SK-N-SH treated with all-trans-retinoic acid at 6 μM for 48 hours (cell line): ENCODE measurements at regions not wholly inside any gene's neighbourhood (a gene's known extent, or its start where the extent isn't known, plus 50 kb on each side); places are given as distances from the start of the nearest gene placed in this dataset.
A peak's percentile ranks its signal among the peaks of the same experiment; 100 is the strongest.

Experiments
- ATAC-seq: fragments of 200-7000 bp; cut with Tn5 transposase; 3 replicates; pipeline ENCODE4 v1.9.1; 2020; ENCODE audit warnings: mild to moderate bottlenecking, moderate library complexity
- ARNTL ChIP-seq: fragments of 450-650 bp; formaldehyde crosslinking; IDR thresholded peaks from 2 replicates; pipeline ENCODE4 v1.5.0; 2020; ENCODE audit warnings: low read depth, mild to moderate bottlenecking, moderate library complexity, borderline replicate concordance
- BACH2 ChIP-seq: fragments of 250-450 bp; sonication (Bioruptor Pico); IDR thresholded peaks from 2 replicates; pipeline ENCODE4 v1.9.0; 2021; ENCODE audit warnings: mild to moderate bottlenecking, borderline replicate concordance
- CSDC2 ChIP-seq: fragments of 250-450 bp; sonication (Bioruptor Pico); IDR thresholded peaks from 2 replicates; pipeline ENCODE4 v1.5.0; 2020; ENCODE audit warnings: mild to moderate bottlenecking, moderate library complexity
- ESRRG ChIP-seq: fragments of 250-450 bp; sonication (Bioruptor Pico); IDR thresholded peaks from 2 replicates; pipeline ENCODE4 v1.6.1; 2021; ENCODE audit warnings: mild to moderate bottlenecking
- GLIS3 ChIP-seq: fragments of 250-450 bp; sonication (Bioruptor Pico); IDR thresholded peaks from 2 replicates; pipeline ENCODE4 v1.5.0; 2020; ENCODE audit warnings: mild to moderate bottlenecking, moderate library complexity
- ISL1 ChIP-seq: fragments of 250-450 bp; sonication (Bioruptor Pico); IDR thresholded peaks from 2 replicates; pipeline ENCODE4 v2.1.2; 2022; ENCODE audit warnings: mild to moderate bottlenecking, moderate library complexity
- OSR1 ChIP-seq: fragments of 250-450 bp; sonication (Bioruptor Pico); IDR thresholded peaks from 2 replicates; pipeline ENCODE4 v1.8.0; 2022; ENCODE audit warnings: moderate library complexity, mild to moderate bottlenecking, inconsistent platforms
- PPARA ChIP-seq: fragments of 250-450 bp; sonication (Bioruptor Pico); IDR thresholded peaks from 2 replicates; pipeline ENCODE4 v1.5.0; 2020; ENCODE audit warnings: mild to moderate bottlenecking, borderline replicate concordance
- RARB ChIP-seq: fragments of 250-450 bp; sonication (Bioruptor Pico); IDR thresholded peaks from 2 replicates; pipeline ENCODE4 v1.8.0; 2021; ENCODE audit warnings: mild to moderate bottlenecking, moderate library complexity
- SNAI2 ChIP-seq: fragments of 250-450 bp; sonication (Bioruptor Pico); IDR thresholded peaks from 2 replicates; pipeline ENCODE4 v1.5.0; 2020; ENCODE audit warnings: mild to moderate bottlenecking, moderate library complexity
- TCF4 ChIP-seq: fragments of 250-450 bp; sonication (Bioruptor Pico); IDR thresholded peaks from 2 replicates; pipeline ENCODE4 v1.8.0; 2021; ENCODE audit warnings: mild to moderate bottlenecking, moderate library complexity, borderline replicate concordance
- TOX ChIP-seq: fragments of 250-450 bp; sonication (Bioruptor Pico); IDR thresholded peaks from 2 replicates; pipeline ENCODE4 v1.8.0; 2021; ENCODE audit warnings: mild to moderate bottlenecking, moderate library complexity, borderline replicate concordance
- ZC3H10 ChIP-seq: fragments of 250-450 bp; sonication (Bioruptor Pico); IDR thresholded peaks from 2 replicates; pipeline ENCODE4 v1.5.1; 2021; ENCODE audit warnings: mild to moderate bottlenecking, moderate library complexity
- ZFP3 ChIP-seq: fragments of 250-450 bp; sonication (Bioruptor Pico); IDR thresholded peaks from 2 replicates; pipeline ENCODE4 v1.5.0; 2020; ENCODE audit warnings: mild to moderate bottlenecking, moderate library complexity
- ZFP30 ChIP-seq: fragments of 450-650 bp; formaldehyde crosslinking; IDR thresholded peaks from 2 replicates; pipeline ENCODE4 v1.5.0; 2022; ENCODE audit warnings: mild to moderate bottlenecking, moderate library complexity
- ZNF565 ChIP-seq: fragments of 450-650 bp; formaldehyde crosslinking; conservative IDR thresholded peaks from 2 replicates; pipeline ENCODE4 v1.5.0; 2020; ENCODE audit warnings: low read depth, mild to moderate bottlenecking, moderate library complexity
- ZNF70 ChIP-seq: fragments of 450-650 bp; formaldehyde crosslinking; IDR thresholded peaks from 2 replicates; pipeline ENCODE4 v1.5.0; 2020; ENCODE audit warnings: mild to moderate bottlenecking, moderate library complexity
- ZNF8 ChIP-seq: fragments of 450-650 bp; formaldehyde crosslinking; IDR thresholded peaks from 2 replicates; pipeline ENCODE4 v1.5.0; 2020; ENCODE audit warnings: mild to moderate bottlenecking, moderate library complexity
- TF ChIP-seq, protein P1 (sequence below): fragments of 250-450 bp; sonication (Bioruptor Pico); IDR thresholded peaks from 2 replicates; pipeline ENCODE4 v1.8.0; 2020; ENCODE audit warnings: mild to moderate bottlenecking, moderate library complexity, borderline replicate concordance
- TF ChIP-seq, protein P2 (sequence below): fragments of 250-450 bp; sonication (Bioruptor Pico); IDR thresholded peaks from 2 replicates; pipeline ENCODE4 v1.5.1; 2020; ENCODE audit warnings: low read depth, mild to moderate bottlenecking, moderate library complexity
- TF ChIP-seq, protein P3 (sequence below): fragments of 250-450 bp; sonication (Bioruptor Pico); IDR thresholded peaks from 2 replicates; pipeline ENCODE4 v1.5.1; 2021; ENCODE audit warnings: mild to moderate bottlenecking, moderate library complexity
- TF ChIP-seq, protein P4 (sequence below): fragments of 250-450 bp; sonication (Bioruptor Pico); IDR thresholded peaks from 2 replicates; pipeline ENCODE4 v1.8.0; 2021; ENCODE audit warnings: low read depth, mild to moderate bottlenecking, moderate library complexity, borderline replicate concordance
- TF ChIP-seq, protein P5 (sequence below): fragments of 250-450 bp; sonication (Bioruptor Pico); IDR thresholded peaks from 2 replicates; pipeline ENCODE4 v1.5.0; 2020; ENCODE audit warnings: mild to moderate bottlenecking, moderate library complexity

DNA sequence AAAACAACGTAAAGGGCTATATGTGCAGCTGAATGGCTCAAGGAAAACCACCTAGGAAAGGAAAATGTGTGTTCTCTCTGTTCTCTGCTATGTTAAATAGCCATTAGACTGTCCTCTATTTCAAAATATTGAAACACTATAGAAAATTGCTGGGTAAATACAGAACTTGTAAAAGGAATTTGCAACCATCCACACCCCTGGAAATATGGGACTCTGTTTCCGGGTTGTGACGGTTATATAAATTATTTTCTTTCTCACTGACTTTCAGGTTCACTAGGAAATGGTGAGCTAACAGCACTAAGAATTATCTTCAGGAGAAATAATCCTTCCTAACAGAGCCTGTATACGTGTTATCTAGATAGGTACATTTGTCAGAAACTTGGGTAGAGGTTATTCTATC, 161.0 kb upstream of the DKK2 start (continued):
- TF ChIP-seq ZNF70 (CRISPR knock-in tag): no peak
- TF ChIP-seq, all 23 proteins: peak for 0

DNA sequence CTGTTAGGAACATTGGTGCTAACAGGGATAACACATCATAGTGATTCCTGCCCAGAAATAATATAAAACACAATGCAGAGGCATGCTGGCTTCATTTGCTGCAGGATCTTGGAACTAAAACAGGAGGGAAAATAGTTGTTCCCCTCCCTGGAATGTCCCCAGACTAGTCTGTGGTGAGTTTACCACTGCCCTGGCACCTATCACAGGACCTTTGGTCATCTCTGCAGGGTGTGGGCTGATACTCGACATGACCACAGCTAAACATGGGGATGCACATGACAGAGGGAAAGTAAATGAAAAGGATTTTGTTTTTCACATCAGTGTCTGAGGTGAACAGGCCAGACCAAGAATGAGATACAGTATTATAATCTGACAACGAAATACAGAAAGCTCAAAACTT, 160.2 kb upstream of the DKK2 start:
- TF ChIP-seq, protein P1, sequence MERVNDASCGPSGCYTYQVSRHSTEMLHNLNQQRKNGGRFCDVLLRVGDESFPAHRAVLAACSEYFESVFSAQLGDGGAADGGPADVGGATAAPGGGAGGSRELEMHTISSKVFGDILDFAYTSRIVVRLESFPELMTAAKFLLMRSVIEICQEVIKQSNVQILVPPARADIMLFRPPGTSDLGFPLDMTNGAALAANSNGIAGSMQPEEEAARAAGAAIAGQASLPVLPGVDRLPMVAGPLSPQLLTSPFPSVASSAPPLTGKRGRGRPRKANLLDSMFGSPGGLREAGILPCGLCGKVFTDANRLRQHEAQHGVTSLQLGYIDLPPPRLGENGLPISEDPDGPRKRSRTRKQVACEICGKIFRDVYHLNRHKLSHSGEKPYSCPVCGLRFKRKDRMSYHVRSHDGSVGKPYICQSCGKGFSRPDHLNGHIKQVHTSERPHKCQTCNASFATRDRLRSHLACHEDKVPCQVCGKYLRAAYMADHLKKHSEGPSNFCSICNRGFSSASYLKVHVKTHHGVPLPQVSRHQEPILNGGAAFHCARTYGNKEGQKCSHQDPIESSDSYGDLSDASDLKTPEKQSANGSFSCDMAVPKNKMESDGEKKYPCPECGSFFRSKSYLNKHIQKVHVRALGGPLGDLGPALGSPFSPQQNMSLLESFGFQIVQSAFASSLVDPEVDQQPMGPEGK (CRISPR knock-in tag): no peak
- no peak for TF ChIP-seq RARB (CRISPR knock-in tag)
- TF ChIP-seq ZNF565 (CRISPR knock-in tag): no peak
- TF ChIP-seq TCF4 (CRISPR knock-in tag): no peak
- no peak for TF ChIP-seq ISL1
- TF ChIP-seq ZFP30 (CRISPR knock-in tag): no peak
- no peak for TF ChIP-seq BACH2
- TF ChIP-seq PPARA: no peak
- no peak for TF ChIP-seq ZNF8
- no peak for TF ChIP-seq OSR1 (CRISPR knock-in tag)
- TF ChIP-seq SNAI2 (CRISPR knock-in tag): no peak
- TF ChIP-seq ZFP3 (CRISPR knock-in tag): no peak
- TF ChIP-seq GLIS3 (CRISPR knock-in tag): no peak
- no peak for TF ChIP-seq ZNF70 (CRISPR knock-in tag)
- TF ChIP-seq ARNTL (CRISPR knock-in tag): no peak
- TF ChIP-seq, protein P2, sequence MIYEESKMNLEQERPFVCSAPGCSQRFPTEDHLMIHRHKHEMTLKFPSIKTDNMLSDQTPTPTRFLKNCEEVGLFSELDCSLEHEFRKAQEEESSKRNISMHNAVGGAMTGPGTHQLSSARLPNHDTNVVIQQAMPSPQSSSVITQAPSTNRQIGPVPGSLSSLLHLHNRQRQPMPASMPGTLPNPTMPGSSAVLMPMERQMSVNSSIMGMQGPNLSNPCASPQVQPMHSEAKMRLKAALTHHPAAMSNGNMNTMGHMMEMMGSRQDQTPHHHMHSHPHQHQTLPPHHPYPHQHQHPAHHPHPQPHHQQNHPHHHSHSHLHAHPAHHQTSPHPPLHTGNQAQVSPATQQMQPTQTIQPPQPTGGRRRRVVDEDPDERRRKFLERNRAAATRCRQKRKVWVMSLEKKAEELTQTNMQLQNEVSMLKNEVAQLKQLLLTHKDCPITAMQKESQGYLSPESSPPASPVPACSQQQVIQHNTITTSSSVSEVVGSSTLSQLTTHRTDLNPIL (CRISPR knock-in tag): no peak
- no peak for TF ChIP-seq TOX
- no peak for TF ChIP-seq ZC3H10
- TF ChIP-seq CSDC2 (CRISPR knock-in tag): no peak
- TF ChIP-seq, protein P3, sequence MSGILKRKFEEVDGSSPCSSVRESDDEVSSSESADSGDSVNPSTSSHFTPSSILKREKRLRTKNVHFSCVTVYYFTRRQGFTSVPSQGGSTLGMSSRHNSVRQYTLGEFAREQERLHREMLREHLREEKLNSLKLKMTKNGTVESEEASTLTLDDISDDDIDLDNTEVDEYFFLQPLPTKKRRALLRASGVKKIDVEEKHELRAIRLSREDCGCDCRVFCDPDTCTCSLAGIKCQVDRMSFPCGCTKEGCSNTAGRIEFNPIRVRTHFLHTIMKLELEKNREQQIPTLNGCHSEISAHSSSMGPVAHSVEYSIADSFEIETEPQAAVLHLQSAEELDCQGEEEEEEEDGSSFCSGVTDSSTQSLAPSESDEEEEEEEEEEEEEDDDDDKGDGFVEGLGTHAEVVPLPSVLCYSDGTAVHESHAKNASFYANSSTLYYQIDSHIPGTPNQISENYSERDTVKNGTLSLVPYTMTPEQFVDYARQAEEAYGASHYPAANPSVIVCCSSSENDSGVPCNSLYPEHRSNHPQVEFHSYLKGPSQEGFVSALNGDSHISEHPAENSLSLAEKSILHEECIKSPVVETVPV (CRISPR knock-in tag): no peak
- no peak for ATAC-seq

DNA sequence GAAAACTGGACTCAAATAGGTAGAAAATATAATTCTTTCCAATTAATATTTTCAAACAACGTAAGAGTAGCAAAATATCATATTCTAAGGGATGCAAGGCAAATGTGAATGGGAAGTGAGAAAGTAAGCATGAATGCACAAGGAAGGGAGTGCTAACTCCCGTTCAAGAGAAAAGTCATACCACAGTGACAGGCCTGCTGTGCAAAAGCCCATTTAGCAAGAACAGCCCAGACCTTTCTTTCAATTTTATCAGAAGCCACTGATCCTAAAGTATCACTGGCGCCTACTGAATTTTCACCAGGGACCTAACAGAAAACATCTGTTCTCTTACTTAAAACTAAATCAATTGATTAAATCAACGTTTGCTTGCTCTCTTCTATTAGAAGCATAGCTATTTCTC, 157.9 kb upstream of the DKK2 start:
- ATAC-seq: no peak
- TF ChIP-seq PPARA (no peak), TCF4 (CRISPR knock-in tag) (peak; percentile 75), OSR1 (CRISPR knock-in tag) (no peak), ZNF8 (peak; percentile 96)
- TF ChIP-seq, all 23 proteins: peak for 2

DNA sequence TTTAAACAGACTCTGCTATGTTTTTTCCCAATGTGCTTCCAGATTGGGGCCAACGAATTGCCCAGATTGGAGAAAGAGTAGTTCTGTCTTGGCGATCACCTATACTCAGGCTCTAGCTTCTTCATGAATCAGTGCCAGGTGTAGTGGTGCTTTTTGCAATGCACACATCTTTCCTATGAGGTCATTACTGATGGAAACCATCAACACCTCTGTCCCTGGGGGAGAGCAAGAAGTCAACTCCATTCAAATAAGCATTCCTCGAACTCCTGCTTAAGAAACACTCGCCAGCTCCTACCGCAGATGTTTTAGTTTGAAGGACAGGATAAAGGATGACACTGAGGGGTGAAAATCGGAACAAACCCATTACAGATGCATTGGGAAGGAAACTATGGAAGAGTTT, 156.5 kb upstream of the DKK2 start:
- no peak for ATAC-seq
- no peak for TF ChIP-seq TCF4 (CRISPR knock-in tag)
- TF ChIP-seq GLIS3 (CRISPR knock-in tag): no peak
- no peak for TF ChIP-seq ESRRG (CRISPR knock-in tag)
- no peak for TF ChIP-seq TOX
- no peak for TF ChIP-seq CSDC2 (CRISPR knock-in tag)
- TF ChIP-seq ISL1: no peak
- no peak for TF ChIP-seq ARNTL (CRISPR knock-in tag)
- no peak for TF ChIP-seq ZNF70 (CRISPR knock-in tag)
- TF ChIP-seq, protein P2 (CRISPR knock-in tag): no peak
- TF ChIP-seq, protein P4, sequence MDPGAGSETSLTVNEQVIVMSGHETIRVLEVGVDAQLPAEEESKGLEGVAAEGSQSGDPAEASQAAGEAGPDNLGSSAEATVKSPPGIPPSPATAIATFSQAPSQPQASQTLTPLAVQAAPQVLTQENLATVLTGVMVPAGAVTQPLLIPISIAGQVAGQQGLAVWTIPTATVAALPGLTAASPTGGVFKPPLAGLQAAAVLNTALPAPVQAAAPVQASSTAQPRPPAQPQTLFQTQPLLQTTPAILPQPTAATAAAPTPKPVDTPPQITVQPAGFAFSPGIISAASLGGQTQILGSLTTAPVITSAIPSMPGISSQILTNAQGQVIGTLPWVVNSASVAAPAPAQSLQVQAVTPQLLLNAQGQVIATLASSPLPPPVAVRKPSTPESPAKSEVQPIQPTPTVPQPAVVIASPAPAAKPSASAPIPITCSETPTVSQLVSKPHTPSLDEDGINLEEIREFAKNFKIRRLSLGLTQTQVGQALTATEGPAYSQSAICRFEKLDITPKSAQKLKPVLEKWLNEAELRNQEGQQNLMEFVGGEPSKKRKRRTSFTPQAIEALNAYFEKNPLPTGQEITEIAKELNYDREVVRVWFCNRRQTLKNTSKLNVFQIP (CRISPR knock-in tag): no peak
- TF ChIP-seq, protein P3 (CRISPR knock-in tag): no peak
- no peak for TF ChIP-seq ZFP3 (CRISPR knock-in tag)
- TF ChIP-seq, protein P5, sequence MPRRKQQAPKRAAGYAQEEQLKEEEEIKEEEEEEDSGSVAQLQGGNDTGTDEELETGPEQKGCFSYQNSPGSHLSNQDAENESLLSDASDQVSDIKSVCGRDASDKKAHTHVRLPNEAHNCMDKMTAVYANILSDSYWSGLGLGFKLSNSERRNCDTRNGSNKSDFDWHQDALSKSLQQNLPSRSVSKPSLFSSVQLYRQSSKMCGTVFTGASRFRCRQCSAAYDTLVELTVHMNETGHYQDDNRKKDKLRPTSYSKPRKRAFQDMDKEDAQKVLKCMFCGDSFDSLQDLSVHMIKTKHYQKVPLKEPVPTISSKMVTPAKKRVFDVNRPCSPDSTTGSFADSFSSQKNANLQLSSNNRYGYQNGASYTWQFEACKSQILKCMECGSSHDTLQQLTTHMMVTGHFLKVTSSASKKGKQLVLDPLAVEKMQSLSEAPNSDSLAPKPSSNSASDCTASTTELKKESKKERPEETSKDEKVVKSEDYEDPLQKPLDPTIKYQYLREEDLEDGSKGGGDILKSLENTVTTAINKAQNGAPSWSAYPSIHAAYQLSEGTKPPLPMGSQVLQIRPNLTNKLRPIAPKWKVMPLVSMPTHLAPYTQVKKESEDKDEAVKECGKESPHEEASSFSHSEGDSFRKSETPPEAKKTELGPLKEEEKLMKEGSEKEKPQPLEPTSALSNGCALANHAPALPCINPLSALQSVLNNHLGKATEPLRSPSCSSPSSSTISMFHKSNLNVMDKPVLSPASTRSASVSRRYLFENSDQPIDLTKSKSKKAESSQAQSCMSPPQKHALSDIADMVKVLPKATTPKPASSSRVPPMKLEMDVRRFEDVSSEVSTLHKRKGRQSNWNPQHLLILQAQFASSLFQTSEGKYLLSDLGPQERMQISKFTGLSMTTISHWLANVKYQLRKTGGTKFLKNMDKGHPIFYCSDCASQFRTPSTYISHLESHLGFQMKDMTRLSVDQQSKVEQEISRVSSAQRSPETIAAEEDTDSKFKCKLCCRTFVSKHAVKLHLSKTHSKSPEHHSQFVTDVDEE: no peak
- no peak for TF ChIP-seq ZNF8
- no peak for TF ChIP-seq ZNF565 (CRISPR knock-in tag)
- no peak for TF ChIP-seq ZC3H10
- no peak for TF ChIP-seq OSR1 (CRISPR knock-in tag)
- no peak for TF ChIP-seq RARB (CRISPR knock-in tag)
- TF ChIP-seq, all 23 proteins: peak for 0
